GM11168 (cell line): ENCODE measurements at regions not wholly inside any gene's neighbourhood (a gene's known extent, or its start where the extent isn't known, plus 50 kb on each side); places are given as distances from the start of the nearest gene placed in this dataset.

Experiments used
- in situ Hi-C: fragments of 300-500 bp; cut with MboI; formaldehyde crosslinking; loops from one replicate; pipeline ENCODE4 v1.12.0; 2022; ENCODE audit warnings: low sequenced_read_pairs; ENCODE audit not compliant: unreplicated experiment

GRCh38 chr10:113317489-113317888 lies 235.4 kb upstream of the HABP2 start:
- in situ Hi-C loops, result no loop called here

DNA sequence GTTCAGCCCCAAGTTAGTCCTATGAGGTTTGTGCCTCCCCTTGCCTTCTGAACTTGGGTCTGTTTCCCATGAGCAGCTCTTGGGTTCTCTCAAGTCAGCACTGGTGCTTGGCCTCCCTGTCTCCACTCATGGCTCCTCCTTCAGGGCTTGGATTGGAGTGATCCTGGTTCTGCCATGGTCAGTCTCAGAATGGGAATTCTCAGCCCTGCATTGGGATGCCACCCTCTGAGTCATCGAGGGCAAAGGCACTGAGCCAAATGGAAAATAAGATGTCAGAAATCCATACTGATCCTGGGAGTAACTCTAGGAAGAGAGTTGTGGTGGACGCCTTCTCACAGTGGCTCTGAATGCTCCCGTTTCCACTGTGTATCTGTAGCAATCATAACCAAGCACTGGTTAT lies 233.4 kb upstream of the HABP2 start:
- in situ Hi-C loops, result no loop called here

GRCh38 chr10:113320211-113320610 lies 232.6 kb upstream of the HABP2 start:
- in situ Hi-C loops, result no loop called here

- in situ Hi-C loops, result no loop called here
These were observed 231.9 kb upstream of the HABP2 start for GRCh38 chr10:113320987-113321386.

DNA sequence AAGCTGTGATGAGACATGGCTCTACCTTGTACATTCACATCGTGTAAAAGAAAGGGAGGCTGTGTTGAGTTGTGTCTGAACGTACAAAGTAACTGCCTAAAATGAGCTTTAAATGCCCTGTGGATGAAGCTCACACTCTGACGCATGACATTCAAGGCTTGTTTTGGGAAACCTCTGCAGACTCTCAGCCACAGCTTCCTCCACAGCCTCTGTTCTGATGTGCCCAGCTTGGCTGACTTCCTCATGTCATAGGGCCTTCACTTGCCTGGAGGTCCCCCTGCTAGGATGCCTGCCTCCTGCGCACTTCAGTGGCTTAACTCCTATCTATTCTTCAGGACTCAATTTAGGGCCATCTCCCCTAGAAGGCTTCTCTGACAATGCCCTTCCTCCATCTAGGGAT lies 230.0 kb upstream of the HABP2 start:
- in situ Hi-C loops, result no loop called here

- in situ Hi-C loops, result no loop called here
These were observed 228.9 kb upstream of the HABP2 start for GRCh38 chr10:113323985-113324384.

- in situ Hi-C loops, result no loop called here
These were observed 226.4 kb upstream of the HABP2 start for GRCh38 chr10:113326160-113327111.

- in situ Hi-C loops, result no loop called here
These were observed 223.7 kb upstream of the HABP2 start for GRCh38 chr10:113329121-113329596.

DNA sequence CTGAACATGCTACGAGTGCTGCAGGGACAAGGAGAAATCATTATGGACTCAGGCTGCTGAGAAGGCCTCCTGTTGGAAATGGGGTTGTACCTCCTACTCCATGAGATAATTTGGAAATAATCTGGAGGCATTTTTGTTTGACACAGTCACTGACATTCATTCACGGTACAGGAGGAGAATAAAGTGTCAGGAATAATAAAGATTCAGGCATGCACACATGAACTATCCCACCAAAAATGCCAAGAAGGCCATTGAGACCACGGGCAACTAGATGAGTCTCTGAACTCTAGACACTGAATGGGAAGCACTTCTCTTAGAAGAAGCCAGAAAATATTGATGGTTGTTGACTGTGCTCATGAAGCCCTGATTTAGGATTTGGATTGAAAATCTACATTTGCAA lies 220.9 kb upstream of the HABP2 start:
- in situ Hi-C loops, result no loop called here

- in situ Hi-C loops, result no loop called here
These were observed 219.5 kb upstream of the HABP2 start for GRCh38 chr10:113333313-113333712.

- in situ Hi-C loops, result no loop called here
These were observed 217.3 kb upstream of the HABP2 start for GRCh38 chr10:113335592-113335991.

DNA sequence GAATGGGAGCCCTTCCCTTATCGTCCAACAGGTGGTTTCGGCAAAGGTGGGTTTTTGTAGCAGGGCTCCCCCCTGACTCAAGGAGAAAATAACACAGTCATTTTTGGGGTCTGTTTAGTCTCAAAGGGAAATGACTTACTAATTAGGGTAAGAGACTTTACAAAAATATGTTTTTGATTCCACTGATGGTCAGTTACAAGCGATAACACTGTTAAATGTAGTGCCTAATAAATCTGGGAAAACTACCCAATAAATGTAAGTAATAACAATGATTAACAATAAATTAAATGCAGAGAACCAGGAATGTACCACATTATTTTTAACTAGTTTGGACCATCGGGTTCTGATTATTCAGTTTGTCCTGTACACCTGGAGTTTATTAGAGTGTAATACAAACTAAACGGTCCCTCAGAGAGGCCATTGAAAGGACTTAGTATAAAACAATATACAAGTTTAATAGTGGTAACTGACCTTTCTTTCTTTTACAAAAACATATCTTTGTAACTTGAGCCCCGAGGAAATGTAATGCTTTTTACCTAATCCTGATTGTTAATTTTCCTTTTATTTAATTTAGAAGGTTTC lies 216.2 kb upstream of the HABP2 start:
- in situ Hi-C loops, result no loop called here

DNA sequence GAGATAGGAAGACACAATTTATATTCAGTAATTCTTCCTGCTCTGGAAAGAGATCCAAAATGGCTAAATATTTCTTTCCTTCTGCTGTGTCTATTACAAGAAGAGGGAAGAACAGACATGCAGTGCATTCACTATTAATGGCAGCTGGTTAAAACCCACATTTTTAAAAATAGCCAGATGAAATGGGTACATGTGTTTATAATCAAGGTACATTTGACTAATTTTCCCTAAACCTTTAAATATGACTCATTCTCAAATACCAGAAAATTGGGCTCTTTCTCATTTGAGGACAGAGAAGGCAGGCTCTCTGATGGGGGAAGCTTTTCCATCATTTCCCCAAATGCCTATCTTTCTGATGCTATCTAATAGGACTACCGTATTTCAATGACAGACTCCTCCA lies 215.7 kb upstream of the HABP2 start:
- in situ Hi-C loops, result no loop called here

- in situ Hi-C loops, result no loop called here
These were observed 213.7 kb upstream of the HABP2 start for GRCh38 chr10:113339121-113339520.

DNA sequence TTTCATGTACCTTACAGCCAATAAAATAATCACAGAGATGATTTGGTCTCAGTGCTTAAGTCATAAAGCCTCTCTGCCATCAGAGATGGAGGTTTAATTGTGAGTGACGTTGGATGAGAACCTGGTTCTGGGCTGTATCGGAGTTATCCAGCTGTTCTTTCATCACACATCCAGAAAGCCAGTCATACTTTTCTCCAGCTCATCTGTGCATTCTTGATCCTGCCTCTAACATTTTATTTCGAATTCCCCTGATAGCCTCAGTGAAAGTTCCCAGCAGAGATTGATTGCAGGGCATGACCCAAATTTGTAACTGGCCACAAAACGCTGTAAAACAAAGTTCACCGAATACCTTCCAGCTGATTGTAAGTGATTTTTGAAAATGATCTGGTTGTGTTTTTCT lies 212.6 kb upstream of the HABP2 start:
- in situ Hi-C loops, result no loop called here

GRCh38 chr10:113341138-113341537 lies 211.7 kb upstream of the HABP2 start:
- in situ Hi-C loops, result no loop called here

- in situ Hi-C loops, result no loop called here
These were observed 206.8 kb upstream of the HABP2 start for GRCh38 chr10:113345826-113346624.

DNA sequence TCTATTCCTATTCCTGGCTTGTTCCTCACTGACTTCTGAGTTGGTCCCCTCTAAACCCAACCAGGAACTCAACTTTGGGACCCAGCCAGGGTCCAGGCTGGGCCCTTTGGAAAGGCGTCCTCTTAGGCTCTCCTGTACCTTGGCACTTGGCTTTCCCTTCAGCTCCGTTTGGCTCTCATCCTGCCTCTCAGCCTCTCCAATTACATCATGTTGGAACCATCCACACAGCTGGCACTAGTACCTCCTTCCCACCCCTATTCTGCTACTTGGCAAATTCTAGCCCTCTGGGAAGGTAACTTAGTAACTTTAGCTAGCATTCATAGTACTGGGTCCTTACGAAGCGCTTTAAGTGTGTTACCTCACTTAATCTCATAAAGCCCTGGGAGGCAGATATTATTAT lies 205.3 kb upstream of the HABP2 start:
- in situ Hi-C loops, result no loop called here

- in situ Hi-C loops, result no loop called here
These were observed 204.2 kb upstream of the HABP2 start for GRCh38 chr10:113348694-113349093.

- in situ Hi-C loops, result no loop called here
These were observed 202.4 kb upstream of the HABP2 start for GRCh38 chr10:113350311-113351040.
